Fibroblast of mammary gland (primary cell): ENCODE measurements at regions not wholly inside any gene's neighbourhood (a gene's known extent, or its start where the extent isn't known, plus 50 kb on each side); places are given as distances from the start of the nearest gene placed in this dataset.
A peak's percentile ranks its signal among the peaks of the same experiment; 100 is the strongest.

Experiments used
- DNase-seq: peaks from one replicate; pipeline ENCODE4 v3.0.0-alpha.2; 2010; ENCODE audit warnings: low read depth
- H3K4me3 ChIP-seq: 2 replicates; pipeline ENCODE4 v1.5.1; 2011; ENCODE audit warnings: low read depth, mild to moderate bottlenecking, low read length, moderate library complexity; ENCODE audit not compliant: control insufficient read depth
- CTCF ChIP-seq: conservative IDR thresholded peaks from 2 replicates; pipeline ENCODE4 v1.5.1; 2011; ENCODE audit warnings: low read depth, low read length, inconsistent platforms; ENCODE audit not compliant: control insufficient read depth, insufficient read depth

GRCh38 chr10:62502995-62503613, 128.9 kb downstream of the ZNF365 start:
- no peak for TF ChIP-seq CTCF
- no peak overlapping the region for H3K4me3 ChIP-seq
- peak; percentile 51 for DNase-seq

- no peak overlapping the region for H3K4me3 ChIP-seq
- no peak for TF ChIP-seq CTCF
- DNase-seq, result no peak
Observed at GRCh38 chr10:62503872-62504271, 129.7 kb downstream of the ZNF365 start.

- no peak for TF ChIP-seq CTCF
- no peak for DNase-seq
- no peak overlapping the region for H3K4me3 ChIP-seq
Observed at GRCh38 chr10:62506371-62506770, 132.2 kb downstream of the ZNF365 start.

GRCh38 chr10:62511238-62511637, 137.1 kb downstream of the ZNF365 start:
- DNase-seq, result no peak
- H3K4me3 ChIP-seq, result no peak overlapping the region
- no peak for TF ChIP-seq CTCF

- DNase-seq, result no peak
- no peak for TF ChIP-seq CTCF
- H3K4me3 ChIP-seq, result no peak overlapping the region
Observed at GRCh38 chr10:62511656-62512055, 137.5 kb downstream of the ZNF365 start.

GRCh38 chr10:62512732-62513475, 138.7 kb downstream of the ZNF365 start:
- no peak for TF ChIP-seq CTCF
- peak; percentile 46 for DNase-seq
- H3K4me3 ChIP-seq, result no peak overlapping the region
